ENCODE measurements at regions not wholly inside any gene's neighbourhood (a gene's known extent, or its start where the extent isn't known, plus 50 kb on each side); places are given as distances from the start of the nearest gene placed in this dataset.

DNA sequence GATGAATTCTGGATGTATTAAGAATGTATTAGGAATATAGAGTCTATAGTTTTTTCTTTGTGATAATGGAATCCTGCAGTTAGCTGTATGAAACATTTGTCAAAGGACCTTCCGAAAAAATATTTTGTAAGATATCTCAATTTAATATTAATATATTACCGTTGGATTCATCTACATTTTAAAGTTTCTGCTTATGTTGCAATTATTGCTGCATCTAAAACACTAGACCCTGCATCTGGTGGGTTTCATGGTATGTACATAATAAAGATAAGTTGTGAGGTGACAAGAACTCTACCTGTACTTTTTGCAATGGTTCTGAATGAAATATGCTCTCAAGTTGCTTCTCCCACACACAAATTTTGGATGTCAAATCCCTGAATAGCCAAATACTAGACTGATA is 565.9 kb upstream of the FBXO33 start:
- TF ChIP-seq CTCF (conservative IDR thresholded peaks at IDR 0.05; ENCODE audit: low read length): no peak
- no peak overlapping the region for H3K4me3 ChIP-seq (ENCODE audit: low read length)
- DNase-seq (ENCODE audit: low read depth): no peak

- TF ChIP-seq CTCF (conservative IDR thresholded peaks at IDR 0.05; ENCODE audit: low read length): no peak
- DNase-seq (ENCODE audit: low read depth): no peak
- no peak overlapping the region for H3K4me3 ChIP-seq (ENCODE audit: low read length)
Observed at GRCh38 chr14:39991041-39991440, 558.8 kb upstream of the FBXO33 start.

DNA sequence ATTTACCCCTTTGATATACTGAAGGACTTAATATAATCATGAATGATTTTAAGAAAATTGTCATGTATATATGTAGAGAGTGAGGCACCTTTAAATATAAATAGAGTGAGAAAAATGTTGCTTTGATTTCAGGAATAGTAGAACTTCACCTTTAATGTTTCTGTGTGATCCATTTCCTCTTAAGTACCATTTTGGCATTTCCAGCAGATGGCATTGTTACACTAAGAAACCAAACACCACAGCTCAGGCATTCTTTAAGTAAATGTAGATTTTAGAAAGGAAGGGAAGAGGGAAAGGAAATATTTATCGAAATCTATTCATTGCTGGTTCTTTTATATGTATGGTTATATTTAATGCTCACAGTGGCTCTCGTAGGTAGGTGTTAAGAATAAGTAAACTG is 556.7 kb upstream of the FBXO33 start:
- no peak for DNase-seq (ENCODE audit: low read depth)
- no peak overlapping the region for H3K4me3 ChIP-seq (ENCODE audit: low read length)
- TF ChIP-seq CTCF (conservative IDR thresholded peaks at IDR 0.05; ENCODE audit: low read length): no peak

DNA sequence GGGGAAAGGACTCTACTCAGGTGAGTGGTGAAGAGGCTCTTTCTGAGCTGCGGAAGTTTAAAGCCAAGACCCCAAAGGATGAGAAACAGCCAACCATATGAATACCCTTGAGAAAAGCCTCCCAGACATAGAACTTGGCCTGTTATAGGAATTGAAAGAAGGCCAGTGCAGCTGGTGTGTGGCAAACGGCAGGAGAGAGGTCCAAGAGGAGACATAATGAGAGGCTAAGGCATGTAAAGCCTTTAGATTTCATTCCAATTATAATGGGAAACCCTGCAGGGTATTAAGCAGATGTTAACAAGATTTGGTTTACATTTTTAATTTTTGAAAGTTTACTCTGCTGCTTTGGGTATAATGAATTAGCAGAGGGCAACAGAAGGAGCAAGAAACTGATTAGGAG is 552.1 kb upstream of the FBXO33 start:
- no peak overlapping the region for H3K4me3 ChIP-seq (ENCODE audit: low read length)
- no peak for DNase-seq (ENCODE audit: low read depth)
- TF ChIP-seq CTCF (conservative IDR thresholded peaks at IDR 0.05; ENCODE audit: low read length): no peak

- no peak overlapping the region for H3K4me3 ChIP-seq (ENCODE audit: low read length)
- DNase-seq (ENCODE audit: low read depth): no peak
- no peak for TF ChIP-seq CTCF (conservative IDR thresholded peaks at IDR 0.05; ENCODE audit: low read length)
Observed at GRCh38 chr14:39977198-39977597, 545.0 kb upstream of the FBXO33 start.

GRCh38 chr14:39974036-39974435 is 541.8 kb upstream of the FBXO33 start:
- DNase-seq (ENCODE audit: low read depth): no peak
- H3K4me3 ChIP-seq (ENCODE audit: low read length): no peak overlapping the region
- no peak for TF ChIP-seq CTCF (conservative IDR thresholded peaks at IDR 0.05; ENCODE audit: low read length)

GRCh38 chr14:39972704-39973103 is 540.5 kb upstream of the FBXO33 start:
- H3K4me3 ChIP-seq (ENCODE audit: low read length): no peak overlapping the region
- no peak for DNase-seq (ENCODE audit: low read depth)
- TF ChIP-seq CTCF (conservative IDR thresholded peaks at IDR 0.05; ENCODE audit: low read length): no peak

All from AG10803 (cell line).